KMS-11 (cell line): ENCODE measurements at regions not wholly inside any gene's neighbourhood (a gene's known extent, or its start where the extent isn't known, plus 50 kb on each side); places are given as distances from the start of the nearest gene placed in this dataset.

Source experiments
- H2AFZ ChIP-seq: fragments of 200-600 bp; sonication (generic); 2 replicates; pipeline ENCODE4 v1.6.1; 2016; ENCODE audit warnings: antibody characterized with exemption, mixed run types, low read depth
- H3K27ac ChIP-seq: fragments of 200-600 bp; sonication (generic); 2 replicates; pipeline ENCODE4 v1.6.1; 2016; ENCODE audit warnings: mild to moderate bottlenecking, mixed run types
- H3K27me3 ChIP-seq: fragments of 200-600 bp; sonication (generic); 2 replicates; pipeline ENCODE4 v1.6.1; 2017; ENCODE audit warnings: mild to moderate bottlenecking, low read depth, mixed run types, moderate library complexity; ENCODE audit not compliant: insufficient read depth
- H3K36me3 ChIP-seq: fragments of 200-600 bp; sonication (generic); 2 replicates; pipeline ENCODE4 v1.6.1; 2017; ENCODE audit warnings: mild to moderate bottlenecking, mixed run types; ENCODE audit not compliant: insufficient read depth
- H3K4me1 ChIP-seq: fragments of 200-600 bp; sonication (generic); 2 replicates; pipeline ENCODE4 v1.6.1; 2016; ENCODE audit warnings: mild to moderate bottlenecking, low read depth, mixed run types; ENCODE audit not compliant: poor library complexity, severe bottlenecking
- H3K4me2 ChIP-seq: fragments of 200-600 bp; sonication (generic); 2 replicates; pipeline ENCODE4 v1.7.0; 2016; ENCODE audit warnings: mild to moderate bottlenecking, mixed run types
- H3K4me3 ChIP-seq: fragments of 200-600 bp; sonication (generic); IDR thresholded peaks from 2 replicates; pipeline ENCODE4 v1.6.1; 2017; ENCODE audit warnings: low read depth, low read length, mixed read lengths; ENCODE audit not compliant: insufficient read depth
- H3K79me2 ChIP-seq: fragments of 200-600 bp; sonication (generic); 2 replicates; pipeline ENCODE4 v1.6.1; 2016; ENCODE audit warnings: low read depth, mixed run types; ENCODE audit not compliant: insufficient read depth
- H3K9ac ChIP-seq: fragments of 200-600 bp; sonication (generic); 2 replicates; pipeline ENCODE4 v1.6.1; 2016; ENCODE audit warnings: mild to moderate bottlenecking, mixed run types
- H4K20me1 ChIP-seq: fragments of 200-600 bp; sonication (generic); 2 replicates; pipeline ENCODE4 v1.6.1; 2016; ENCODE audit warnings: mild to moderate bottlenecking, mixed run types; ENCODE audit not compliant: insufficient read depth
- TF ChIP-seq, protein P1 (sequence below): fragments of 200-600 bp; sonication (generic); conservative IDR thresholded peaks from 2 replicates; pipeline ENCODE4 v1.6.1; 2017; ENCODE audit warnings: low read depth, mild to moderate bottlenecking, antibody characterized with exemption, low read length, moderate library complexity, mixed read lengths

GRCh38 chr12:24360057-24360456, 410.6 kb upstream of the SOX5 start:
- H3K27me3 ChIP-seq = no peaks in the 10 kb centered on the region
- H3K27ac ChIP-seq = no peak overlapping the region
- H3K9ac ChIP-seq = no peak overlapping the region
- H3K79me2 ChIP-seq = no peaks in the 10 kb centered on the region
- no peaks in the 10 kb centered on the region for H4K20me1 ChIP-seq
- H2AFZ ChIP-seq = no peak overlapping the region
- no peaks in the 10 kb centered on the region for H3K36me3 ChIP-seq
- no peaks in the 10 kb centered on the region for H3K4me1 ChIP-seq
- TF ChIP-seq, protein P1, sequence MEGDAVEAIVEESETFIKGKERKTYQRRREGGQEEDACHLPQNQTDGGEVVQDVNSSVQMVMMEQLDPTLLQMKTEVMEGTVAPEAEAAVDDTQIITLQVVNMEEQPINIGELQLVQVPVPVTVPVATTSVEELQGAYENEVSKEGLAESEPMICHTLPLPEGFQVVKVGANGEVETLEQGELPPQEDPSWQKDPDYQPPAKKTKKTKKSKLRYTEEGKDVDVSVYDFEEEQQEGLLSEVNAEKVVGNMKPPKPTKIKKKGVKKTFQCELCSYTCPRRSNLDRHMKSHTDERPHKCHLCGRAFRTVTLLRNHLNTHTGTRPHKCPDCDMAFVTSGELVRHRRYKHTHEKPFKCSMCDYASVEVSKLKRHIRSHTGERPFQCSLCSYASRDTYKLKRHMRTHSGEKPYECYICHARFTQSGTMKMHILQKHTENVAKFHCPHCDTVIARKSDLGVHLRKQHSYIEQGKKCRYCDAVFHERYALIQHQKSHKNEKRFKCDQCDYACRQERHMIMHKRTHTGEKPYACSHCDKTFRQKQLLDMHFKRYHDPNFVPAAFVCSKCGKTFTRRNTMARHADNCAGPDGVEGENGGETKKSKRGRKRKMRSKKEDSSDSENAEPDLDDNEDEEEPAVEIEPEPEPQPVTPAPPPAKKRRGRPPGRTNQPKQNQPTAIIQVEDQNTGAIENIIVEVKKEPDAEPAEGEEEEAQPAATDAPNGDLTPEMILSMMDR = no peak
- H3K4me3 ChIP-seq = no peak overlapping the region
- H3K4me2 ChIP-seq = no peak overlapping the region

DNA sequence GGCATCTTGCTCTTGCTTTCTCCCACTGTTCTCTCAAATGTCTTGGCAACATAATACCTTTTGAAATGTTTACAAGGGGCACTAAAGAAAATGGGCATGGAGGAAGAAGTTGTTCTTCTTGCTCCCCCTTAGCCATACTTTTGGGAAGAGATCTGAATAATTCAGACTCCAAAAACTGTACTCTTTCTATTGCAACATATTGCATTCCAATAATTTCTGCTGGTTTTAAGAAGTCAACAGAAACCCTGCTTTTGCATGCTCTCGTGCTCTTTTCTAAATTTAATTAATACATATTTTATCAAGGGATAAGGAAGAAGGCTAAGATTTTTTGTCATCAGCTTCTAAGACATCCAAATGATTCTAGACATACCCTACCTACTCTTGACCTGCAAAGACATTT, 409.9 kb upstream of the SOX5 start:
- no peak overlapping the region for H2AFZ ChIP-seq
- no peaks in the 10 kb centered on the region for H3K79me2 ChIP-seq
- H3K27ac ChIP-seq = no peak overlapping the region
- no peak overlapping the region for H3K4me2 ChIP-seq
- no peaks in the 10 kb centered on the region for H3K27me3 ChIP-seq
- TF ChIP-seq, protein P1 = no peak
- H3K4me3 ChIP-seq = no peak overlapping the region
- no peaks in the 10 kb centered on the region for H4K20me1 ChIP-seq
- H3K36me3 ChIP-seq = no peaks in the 10 kb centered on the region
- H3K9ac ChIP-seq = no peak overlapping the region
- no peaks in the 10 kb centered on the region for H3K4me1 ChIP-seq

GRCh38 chr12:24356240-24356804, 406.9 kb upstream of the SOX5 start:
- no peak overlapping the region for H3K4me3 ChIP-seq
- H3K27me3 ChIP-seq = no peaks in the 10 kb centered on the region
- no peak overlapping the region for H2AFZ ChIP-seq
- no peaks in the 10 kb centered on the region for H4K20me1 ChIP-seq
- no peak overlapping the region for H3K4me2 ChIP-seq
- H3K4me1 ChIP-seq = no peaks in the 10 kb centered on the region
- no peak overlapping the region for H3K27ac ChIP-seq
- TF ChIP-seq, protein P1 = no peak
- no peak overlapping the region for H3K9ac ChIP-seq
- no peaks in the 10 kb centered on the region for H3K36me3 ChIP-seq
- H3K79me2 ChIP-seq = no peaks in the 10 kb centered on the region

DNA sequence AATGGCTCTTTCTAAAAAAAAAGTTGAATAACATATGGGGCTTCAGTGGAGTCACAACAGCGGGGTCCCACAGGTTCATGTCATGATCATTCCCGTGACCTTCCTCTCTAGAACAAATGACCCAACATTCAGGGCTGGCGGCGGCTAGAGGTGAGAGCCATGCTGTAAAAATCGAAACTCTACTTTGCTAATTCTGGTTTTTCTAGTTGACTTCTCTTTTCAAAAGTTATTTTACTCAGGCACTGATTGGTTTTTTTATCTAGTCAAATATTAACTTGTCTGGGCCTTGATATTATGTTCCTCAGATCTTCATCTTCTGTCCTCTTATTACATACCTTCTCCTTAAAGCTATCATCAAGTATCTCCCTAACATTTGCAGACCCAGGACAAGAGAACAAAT, 402.9 kb upstream of the SOX5 start:
- Histone ChIP-seq H3K4me3 (no peak overlapping the region), H3K27ac (no peak overlapping the region), H4K20me1 (no peaks in the 10 kb centered on the region), H3K4me1 (no peaks in the 10 kb centered on the region), H2AFZ (no peak overlapping the region), H3K36me3 (no peaks in the 10 kb centered on the region), H3K4me2 (no peak overlapping the region), H3K79me2 (no peaks in the 10 kb centered on the region), H3K9ac (no peak overlapping the region), H3K27me3 (no peaks in the 10 kb centered on the region)
- TF ChIP-seq, protein P1 = no peak
